ENCODE measurements at regions not wholly inside any gene's neighbourhood (a gene's known extent, or its start where the extent isn't known, plus 50 kb on each side); places are given as distances from the start of the nearest gene placed in this dataset.

DNA sequence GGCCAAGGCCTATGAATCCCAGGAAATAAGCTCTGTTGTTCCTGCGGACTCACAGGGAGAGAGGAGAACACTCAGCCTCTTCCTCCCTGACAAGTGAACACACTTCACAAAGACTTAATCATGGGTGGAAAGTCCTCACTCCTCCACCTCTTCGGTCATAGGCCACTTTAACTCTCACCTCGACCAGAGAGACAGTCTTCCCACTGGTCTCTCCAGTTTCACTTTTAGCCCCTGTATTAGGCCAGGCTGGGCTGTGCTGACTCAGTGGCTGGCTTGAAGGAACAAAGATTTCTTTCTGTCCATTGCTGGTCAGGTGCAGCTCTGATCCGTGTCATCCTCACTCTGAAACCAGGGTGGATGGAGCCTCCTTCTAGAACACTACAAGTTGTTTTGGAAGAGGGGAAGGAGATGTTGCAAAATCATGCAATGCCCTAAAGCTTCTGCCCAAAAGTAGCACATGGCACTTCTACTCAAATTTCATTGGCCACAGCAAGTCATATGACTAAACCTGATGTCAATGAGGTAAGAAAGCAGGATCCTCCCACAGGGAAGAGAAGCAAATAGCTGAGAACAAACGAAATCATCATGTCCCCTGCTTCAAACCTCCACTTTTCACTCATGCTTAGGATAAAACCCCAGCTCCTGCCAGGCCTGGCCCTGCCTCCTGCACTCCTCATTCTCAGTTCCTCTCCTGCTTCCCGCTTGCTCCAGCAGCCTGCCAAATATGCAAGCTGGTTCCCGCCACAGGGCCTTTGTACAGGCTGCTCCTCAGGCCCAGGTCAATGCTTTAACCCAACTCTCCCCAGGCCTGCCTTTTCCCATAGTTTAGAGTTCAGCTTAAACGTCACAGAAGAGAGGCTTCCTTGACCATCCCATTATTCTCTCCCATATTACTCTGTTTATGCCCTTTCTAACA lies 150.5 kb upstream of the RUNX3 start:
- DNase-seq, result peak; percentile 0

DNA sequence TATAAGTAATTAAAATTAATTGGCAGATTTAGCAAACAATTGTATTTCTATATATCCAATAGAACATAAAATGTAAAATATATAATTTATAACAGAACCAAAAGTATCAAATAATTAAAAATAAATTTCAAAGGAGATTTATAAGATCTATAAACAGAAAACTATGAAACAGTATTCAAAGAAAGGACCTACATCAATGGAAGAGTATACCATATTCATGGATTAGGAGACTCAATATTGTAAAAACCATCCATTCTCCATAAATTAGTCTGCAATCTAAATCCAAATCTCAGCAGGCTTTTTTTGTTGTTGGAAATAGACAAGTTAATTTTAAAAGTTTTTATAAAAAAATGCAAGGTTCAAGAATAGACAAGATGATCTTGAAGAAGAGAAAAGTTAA lies 149.0 kb upstream of the RUNX3 start:
- no peak for DNase-seq

DNA sequence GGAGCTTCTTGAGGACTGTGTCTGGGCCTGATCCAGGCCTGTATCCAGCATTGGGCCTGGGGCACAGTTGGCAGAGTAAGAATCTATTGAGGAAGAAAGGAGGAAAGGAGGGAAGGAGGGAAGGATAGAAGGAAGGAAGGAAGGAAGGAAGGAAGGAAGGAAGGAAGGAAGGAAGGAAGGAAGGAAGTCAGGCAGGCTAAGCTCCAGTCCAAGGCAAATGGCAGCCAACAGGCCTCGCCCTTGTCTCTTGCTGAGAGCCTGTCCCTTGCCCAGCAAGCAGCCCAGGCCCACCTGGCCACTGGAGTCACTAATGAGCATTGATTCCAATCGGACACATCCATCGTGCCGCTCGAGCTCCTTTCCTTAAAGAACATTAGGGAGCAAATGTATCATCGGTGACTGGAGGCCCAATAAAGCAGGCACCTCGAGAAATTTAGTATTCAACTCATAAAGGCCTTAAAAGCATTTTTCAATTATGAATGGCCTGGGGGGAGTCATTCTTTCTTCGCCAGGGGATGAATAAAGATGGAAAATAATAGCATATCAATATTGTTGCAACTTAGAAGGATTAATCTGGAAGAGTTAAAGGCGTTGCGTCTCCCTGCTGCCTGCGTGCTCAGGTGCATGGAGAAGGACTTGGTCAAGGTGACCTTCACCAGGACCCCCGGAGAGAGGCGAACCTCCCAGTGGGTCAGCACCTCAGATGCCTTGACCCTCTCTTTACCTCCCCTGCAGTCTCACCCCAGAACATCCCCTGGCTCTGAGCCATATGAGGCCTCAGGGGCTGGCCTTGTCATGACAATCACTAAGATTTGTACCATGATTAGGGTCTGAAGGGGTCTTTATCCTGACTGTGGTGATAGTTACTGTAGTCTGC lies 144.5 kb upstream of the RUNX3 start:
- DNase-seq, result no peak

DNA sequence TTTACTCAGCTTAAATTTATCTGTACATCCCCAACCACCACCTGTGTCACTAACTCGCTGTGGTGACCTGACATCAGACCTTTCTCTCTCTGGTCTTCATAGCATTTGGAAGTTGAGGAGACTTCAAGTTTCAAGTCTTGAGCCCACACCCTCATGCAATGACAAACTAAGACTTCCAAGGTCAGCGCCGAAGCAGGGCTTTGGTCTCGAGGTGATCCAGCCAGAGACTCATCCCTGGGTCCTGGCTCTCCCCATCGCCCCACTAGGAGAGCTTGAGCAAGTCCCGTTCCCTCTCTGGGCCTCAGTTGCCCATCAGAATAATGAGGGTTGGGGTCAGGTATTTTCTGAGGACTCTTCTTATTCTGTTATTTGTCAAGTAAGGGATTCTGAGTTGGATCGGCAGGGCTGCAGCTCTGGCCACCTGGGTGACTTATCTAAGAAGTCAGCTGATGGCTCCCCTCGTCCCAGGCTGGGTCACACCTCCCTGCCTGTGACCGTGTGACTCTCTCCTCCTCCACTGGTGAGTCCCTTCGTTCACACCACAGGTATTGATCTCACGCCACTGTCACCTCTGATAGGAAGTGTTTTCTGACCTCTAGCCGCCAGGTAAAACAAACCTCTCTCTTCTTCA lies 143.7 kb upstream of the RUNX3 start:
- no peak for DNase-seq

DNA sequence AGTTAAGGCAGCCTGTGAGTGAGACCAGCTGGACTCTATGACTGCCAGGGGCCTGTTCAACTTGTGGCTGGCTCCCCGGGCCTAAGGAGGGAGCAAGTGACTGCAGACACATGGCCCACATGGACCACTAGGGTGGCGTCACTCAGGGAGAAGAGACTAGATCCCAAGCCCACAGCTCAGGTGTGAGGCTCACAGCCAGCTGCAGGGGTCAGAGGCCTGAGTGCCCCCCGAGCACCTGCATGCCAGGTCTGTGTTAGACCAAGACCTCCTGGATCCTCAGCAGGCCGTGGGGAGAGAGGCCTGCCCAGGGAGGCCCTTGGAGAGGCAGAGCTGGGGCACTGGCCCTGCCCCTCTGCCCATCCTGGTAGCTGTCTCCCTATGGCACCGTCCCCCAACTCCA lies 142.4 kb upstream of the RUNX3 start:
- no peak for DNase-seq

DNA sequence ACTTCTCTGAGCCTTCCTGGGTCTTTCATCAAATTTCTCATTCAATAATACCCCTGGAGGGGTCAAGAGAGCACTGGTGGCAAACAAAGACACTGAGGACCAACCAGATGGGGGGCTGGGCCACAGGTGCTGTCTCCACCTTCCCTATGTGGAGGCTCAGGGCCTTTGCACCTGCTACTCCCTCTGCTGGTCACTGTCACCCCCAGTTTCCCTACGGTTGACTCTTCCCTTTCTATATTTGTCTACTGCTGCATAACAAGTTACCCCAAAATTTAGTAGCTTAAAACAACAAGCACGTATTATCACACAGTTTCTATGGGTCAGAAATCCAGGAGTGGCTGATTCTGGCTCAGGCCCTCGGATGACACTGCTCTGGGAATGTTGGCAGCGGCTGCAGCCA lies 138.8 kb upstream of the RUNX3 start:
- no peak for DNase-seq

DNA sequence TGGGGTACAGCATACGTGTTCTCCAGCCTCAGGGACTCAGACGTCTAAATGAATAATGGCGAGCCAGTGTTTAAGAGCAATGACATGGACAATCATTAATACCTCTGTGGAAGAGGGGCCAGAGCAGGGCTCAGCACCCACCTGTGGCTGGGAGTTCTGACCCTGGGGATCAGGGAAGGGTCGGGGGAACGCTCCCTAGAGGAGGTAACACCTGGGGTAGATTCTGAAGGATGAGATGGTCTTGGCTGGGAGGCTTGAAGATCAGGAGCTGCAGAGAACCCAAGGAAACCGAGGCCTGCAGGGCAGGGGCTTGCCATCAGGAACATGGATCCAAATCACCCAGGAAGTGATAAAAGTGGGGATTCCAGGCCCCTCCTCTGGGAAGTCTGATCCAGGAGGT lies 138.2 kb upstream of the RUNX3 start:
- no peak for DNase-seq

DNA sequence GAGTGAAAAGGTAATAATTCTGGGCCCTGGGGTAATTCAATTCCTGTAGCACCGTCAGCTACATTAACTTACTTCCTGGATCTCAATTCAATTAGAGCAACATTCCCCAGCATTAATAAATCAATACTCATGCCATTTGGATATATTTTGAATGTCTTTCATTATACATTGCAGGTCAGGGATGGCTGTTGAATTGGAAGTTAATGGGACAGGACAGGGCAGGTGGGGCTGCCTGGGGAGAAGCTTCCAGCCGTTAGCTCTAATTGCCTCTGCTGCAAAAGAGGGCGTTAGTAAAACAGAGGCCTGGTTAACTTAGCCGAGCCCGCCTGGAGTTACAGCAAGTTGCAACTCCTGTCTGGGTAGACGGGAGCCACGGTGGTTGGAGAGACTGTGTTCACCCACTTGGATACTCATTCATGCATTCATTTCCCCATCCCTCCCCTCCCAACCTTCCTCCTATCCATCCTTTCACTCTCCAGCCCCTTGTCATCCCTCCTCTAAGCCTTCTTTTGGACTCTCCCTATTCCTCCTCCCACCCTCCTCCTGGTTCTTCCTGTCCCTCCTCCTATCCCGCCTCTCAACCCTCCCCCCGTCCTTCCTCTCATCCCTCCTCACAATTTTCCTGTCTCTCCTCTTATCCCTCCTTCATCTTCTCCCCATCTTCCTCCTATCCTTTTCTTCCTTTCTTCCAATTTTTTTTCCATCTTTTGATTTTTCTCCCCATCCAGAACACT lies 137.6 kb upstream of the RUNX3 start:
- DNase-seq, result no peak

DNA sequence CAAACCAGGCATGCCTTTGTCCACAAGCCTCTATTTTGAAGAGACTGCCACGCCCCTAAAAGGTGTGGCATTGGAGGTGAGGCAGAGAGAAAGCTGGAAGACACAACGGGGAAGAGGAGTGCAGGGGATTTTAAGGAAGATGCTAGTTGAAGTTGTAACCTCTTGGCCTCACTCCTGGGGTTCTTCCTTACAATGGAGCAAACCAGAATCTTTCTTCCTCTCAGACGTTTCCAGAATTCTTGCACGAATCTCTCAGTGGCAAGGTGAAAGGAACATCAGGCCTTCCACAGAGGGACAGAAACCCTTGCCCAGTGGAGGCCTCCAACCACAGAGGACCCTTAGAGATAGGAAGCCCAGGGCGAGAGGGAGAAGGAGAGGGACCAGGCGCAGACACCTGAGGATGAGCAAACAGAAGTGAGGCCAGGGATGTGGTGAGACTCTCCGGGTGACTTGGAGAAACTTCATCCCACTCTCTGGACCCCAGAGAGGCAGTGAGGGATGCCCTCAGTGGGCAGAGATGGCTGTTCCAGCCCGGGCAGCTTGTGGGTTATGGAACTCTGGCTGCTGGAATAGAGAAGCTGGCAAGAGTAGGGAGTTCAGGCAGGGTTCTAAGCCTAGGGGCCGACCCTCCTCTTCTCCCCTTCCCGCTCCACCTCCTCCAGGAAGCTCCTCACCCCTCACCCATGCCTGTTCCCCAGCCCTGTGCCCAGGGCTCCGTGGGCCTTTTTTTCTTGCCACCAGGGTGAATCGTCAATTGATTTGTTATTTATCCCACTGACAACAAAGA lies 136.8 kb upstream of the RUNX3 start:
- no peak for DNase-seq

DNA sequence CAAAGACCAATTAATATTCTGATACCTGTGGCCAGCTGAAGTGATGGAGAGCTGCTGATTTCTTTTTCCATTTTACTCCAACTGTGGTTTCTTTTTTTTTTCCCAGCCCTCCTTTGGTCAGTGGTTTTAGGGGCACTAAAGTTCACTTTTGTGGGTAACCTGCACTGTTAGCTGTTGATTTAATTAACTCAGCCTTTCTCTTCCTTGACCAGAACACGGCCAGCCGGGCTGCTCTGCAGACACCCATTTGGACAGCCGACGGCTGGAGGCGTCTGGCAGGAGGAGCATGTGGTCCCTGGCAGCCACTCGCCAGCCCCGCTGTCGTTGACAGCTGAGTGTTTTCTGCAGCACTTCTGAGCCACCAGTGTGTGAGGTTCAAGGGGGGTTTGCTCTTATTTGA lies 136.2 kb upstream of the RUNX3 start:
- DNase-seq, result no peak

DNA sequence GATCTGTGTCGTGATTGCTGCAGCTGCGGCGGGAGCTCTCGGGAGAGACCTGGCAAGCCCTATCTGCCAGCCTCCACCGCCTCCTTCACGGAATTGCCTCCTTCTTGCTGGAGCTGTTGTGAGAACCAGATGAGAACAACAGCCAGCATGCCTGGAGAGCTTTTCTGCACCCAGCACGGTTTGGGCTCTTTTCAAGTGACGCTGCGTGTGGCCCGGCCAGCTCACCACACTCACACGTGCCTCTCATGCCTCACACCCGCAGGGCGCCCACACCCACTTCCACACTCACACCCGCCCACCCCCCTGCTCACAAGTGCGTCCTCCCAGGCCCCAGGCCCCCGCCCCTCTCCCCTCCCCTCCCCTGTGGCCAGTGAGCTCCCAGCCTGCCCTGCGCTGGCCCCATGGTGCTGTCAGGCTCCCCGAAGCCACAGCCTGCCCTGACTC lies 135.7 kb upstream of the RUNX3 start:
- no peak for DNase-seq

DNA sequence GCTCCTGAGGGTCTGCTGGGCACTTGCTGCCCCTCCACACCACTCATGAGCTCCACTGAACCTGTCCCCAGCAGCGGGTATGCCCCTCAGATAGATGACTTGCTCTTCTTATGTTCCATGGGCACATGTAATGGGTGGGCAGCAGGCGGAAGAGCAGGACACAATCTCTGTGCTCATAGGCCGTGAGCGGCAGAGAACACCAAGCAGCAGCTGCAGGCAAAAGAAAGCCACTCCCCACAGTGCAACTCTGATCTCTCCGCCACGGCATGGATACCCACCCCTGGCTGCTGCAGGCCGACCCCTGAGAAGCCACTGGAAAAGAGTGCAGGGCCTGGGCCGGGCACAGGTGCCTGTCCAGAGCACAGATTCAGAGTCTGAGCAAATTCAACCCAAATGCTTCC lies 135.2 kb upstream of the RUNX3 start:
- no peak for DNase-seq

DNA sequence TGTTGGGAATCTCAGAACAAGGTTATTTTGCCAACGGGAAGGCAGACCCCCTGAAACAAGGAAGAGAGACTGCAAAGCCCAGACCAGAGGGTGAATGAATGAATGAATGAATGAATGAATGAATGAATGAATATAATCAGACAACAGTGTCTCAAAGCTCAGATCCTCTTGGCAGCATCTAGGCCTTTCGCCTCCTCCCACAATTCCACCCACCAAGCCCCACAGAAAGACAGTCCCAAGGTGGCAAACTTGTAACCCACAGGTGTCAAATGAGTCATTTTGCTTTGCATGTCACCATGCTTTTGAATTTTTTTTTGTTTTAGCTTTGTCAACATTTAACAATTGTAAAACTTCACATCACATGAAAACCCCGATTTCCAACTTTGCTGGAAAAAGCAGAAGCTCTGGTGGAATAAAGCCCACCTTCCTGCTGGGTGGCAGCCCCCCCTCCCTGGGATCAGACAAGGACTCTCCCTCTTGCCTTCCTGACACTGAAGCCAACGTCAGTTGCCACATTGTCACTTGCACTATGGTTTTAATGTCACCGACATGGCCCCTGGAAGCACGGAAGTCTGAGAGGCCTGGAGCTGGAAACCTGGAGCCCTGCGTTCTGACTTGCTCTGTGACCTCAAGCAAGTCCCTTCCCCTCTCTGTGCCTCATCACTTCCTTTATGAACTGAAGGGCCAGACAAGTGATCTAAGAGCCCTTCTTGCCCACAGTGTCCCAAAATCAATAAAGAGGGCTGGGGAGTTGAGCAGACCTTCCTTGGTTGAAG lies 134.6 kb upstream of the RUNX3 start:
- DNase-seq, result no peak

DNA sequence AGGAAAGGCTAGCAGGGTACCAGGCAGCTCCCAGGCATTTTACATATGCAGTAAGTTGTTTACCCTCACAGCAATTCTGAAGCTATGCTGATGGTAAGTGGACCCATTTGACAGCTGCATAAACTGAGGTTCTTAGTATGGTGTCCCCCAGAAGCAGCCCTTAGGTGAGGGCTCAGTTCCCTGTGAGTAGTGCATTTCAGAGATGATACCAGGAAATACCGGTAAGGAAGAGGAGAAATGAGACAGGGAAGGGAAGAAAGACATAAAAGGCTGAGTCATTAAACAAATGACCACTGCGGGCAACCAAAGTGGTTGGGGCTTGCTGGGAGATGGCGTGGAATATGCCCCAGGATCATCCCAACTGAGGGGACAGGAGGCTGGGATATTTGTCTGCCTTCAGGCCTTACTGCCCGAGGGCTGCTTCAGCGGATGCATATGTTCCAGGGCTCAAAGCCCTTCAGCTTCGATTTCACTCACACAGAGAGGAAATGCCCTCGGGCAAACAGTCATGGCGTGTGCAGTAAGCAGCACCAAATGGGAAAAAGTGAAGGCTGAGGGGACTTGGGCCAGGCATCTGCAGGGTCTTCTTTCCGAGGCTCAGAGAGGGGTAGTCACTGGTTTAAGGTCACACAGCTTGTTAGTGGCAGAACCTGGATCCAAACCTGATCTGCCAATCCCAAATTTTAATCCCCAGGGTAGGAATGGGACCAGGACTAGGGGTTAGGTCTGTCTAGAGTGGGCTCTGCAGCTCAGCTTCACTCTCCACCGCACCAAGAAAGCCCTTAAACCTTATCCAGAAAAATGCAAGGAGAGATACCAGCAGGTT lies 133.7 kb upstream of the RUNX3 start:
- DNase-seq, result no peak

DNA sequence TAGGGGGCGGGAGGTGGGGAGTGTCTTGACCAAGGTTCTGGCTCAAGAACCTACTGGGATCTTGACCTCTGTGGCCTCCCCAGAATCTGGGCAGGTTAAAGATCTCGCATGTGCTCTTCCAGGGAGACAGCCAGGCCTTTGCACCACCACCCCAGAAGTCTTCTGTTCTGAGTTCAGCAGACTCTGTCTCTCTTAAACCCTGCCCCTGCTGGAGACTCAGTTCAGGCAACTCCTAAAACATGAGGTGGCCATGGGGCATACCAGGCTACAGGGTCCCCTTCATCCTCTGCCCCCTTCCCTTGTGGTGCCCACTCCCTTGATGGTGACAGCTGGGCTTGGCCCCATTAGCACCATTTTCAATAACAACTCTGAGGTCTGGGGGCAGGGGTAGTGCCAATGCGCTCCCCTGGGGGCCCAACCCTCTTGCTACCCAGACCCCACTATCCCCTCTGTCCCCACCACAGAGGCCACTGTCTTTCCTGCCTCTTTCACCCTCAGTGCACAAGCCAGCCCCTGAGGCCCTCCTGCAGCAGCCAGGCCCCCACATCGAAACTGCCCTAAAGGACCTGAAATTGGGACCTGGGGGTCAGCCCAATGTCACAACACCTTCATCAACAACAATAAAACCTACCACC lies 132.7 kb upstream of the RUNX3 start:
- DNase-seq, result no peak

DNA sequence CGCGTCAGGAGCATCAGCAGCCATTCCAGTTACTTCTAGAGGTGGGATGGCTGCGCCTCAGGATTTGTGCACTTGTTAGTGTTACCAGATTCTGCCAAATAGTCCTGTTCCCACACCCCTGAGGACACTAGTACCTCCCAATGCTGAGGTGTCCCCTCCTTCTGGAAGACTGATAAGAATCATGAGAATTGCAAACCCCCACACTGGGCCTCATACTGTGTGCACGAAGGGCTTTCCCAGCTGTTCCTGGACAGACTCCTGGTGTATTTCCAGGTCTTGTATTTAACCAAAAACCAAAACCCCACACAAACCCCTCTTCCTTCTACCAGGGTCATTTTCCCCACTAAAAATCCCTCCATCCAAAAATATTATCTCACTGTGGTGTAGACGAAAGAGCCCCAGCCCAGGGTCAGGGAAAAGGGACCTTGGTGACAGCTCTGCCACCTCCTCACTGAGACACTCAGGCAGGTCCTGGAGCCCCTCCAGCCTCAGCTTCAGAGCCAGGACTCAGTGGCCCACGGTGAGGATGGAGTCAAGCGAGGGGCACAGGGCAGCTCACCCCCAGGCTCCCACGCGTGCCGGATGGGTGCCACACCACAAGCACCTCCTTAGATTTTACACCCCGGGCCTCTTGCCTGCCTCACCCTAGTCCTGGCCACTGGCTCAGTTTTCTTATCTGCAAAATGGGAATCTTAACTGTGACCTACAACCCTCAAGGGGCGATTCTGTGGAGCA lies 131.4 kb upstream of the RUNX3 start:
- no peak for DNase-seq

DNA sequence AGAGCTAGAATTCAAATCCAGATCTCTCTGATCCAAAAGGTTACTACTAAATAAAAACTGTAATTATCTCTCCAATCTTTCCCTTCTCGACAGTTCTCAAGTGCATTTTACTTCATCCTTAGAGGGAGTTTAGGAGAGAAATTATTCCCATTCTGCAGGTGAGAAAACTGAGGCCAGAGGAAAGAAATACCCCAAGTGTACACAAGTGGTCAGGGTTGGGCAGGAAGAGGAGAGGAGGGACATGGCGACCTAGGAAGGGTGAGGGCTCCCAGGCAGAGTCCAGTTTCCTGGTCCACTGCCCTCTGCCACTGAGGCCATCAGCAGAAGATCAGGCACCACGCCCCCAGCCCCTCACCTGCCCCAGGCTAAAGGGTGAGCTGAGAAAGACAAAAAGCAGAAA lies 127.1 kb upstream of the RUNX3 start:
- DNase-seq, result no peak

DNA sequence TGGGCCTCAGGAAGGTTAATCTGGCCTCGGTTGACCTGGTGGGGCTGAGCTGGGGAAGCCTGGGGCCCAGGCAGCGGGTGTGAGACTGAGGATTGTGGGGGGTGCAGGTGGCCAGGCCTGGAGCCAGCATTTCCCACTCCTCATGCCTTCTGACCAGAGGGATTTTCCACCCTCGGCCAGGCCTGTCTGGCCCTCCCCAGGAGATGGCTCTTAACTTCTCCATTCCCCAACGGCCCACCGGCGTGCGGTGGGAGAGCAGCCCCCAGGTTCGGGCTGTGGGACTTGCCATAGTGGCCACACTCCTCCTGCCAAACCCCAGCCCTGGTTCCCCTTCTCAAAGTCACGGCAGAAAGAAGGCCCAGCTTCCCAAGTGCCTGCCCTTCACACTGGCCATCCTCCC lies 126.5 kb upstream of the RUNX3 start:
- DNase-seq, result no peak

DNA sequence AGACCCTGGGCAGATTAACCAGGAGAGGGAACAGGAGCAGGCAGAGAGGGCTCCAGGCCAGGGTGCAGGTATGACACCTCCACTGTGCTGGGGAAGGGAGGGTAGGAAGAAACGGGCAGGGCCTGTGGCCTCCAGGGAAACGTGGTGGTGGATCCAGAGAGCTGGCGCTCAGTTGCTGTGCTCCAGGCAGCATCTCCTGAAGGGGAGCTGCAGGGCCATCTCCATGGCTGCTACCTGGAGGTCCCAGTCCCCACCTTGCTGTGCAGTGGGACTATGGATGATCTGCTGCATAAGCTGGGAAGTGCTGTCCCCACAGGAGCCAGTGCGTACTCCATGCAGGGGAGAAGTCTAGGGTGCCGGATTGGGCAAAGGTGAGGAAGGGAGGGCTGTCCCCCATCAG lies 125.9 kb upstream of the RUNX3 start:
- DNase-seq, result no peak

Data from midbrain (tissue), 1 donor.